NCI-H2029 (cell line): ENCODE measurements at regions not wholly inside any gene's neighbourhood (a gene's known extent, or its start where the extent isn't known, plus 50 kb on each side); places are given as distances from the start of the nearest gene placed in this dataset.
A peak's percentile ranks its signal among the peaks of the same experiment; 100 is the strongest.

Experiments used
- DNase-seq: peaks from one replicate; lab custom pipeline; 2025; lab: John Stamatoyannopoulos, UW

- DNase-seq: no peak
Observed at GRCh38 chr3:124410471-124410870, 319.8 kb upstream of the UMPS start.

GRCh38 chr3:124411728-124412127, 318.5 kb upstream of the UMPS start:
- no peak for DNase-seq

DNA sequence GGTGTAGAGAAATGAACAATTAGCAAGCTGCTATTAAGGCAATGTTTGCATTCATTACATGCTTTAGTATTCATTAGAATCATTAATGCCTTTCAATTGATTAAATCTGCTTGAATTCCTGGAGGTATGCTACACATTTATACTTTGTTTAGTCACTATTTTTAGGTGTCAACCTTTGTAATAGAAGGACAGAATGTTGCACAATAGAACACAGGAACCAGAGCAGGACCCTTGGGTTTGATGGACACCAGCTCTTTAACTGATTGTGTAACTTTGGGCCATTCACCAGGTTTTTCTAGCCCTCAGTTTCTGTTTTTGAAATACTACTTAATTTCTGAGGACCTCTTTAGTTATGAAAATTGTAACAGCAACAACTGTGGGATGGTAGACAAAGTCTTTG, 317.6 kb upstream of the UMPS start:
- DNase-seq: no peak

GRCh38 chr3:124413393-124413792, 316.9 kb upstream of the UMPS start:
- no peak for DNase-seq

DNA sequence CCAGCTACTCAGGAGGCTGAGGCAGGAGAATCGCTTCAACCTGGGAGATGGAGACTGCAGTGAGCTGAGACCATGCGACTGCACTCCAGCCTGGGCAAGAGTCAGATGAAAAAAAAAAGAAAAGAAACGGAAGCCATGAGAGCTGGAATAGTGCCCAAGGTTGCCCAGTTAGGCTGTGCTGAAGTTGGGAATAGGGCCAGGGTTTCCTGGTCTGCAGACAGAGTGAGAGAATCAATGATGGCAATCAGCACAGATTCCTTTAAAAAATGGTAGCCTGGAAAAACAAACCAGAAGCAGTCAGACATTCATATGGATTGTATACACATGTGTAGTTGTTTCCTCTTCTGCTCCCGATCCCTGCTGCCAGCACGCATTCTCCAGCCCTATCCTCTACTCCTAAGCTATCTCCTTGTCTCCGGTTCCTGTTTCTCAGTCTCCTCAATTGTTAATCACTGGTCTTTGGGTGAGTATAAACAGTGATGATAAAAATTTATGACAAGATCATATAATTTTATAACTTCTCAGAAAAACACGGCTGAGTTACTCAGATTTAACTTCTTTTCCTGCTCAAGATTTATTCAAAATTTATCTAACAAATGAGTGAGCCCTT, 316.2 kb upstream of the UMPS start:
- DNase-seq: peak; percentile 39

DNA sequence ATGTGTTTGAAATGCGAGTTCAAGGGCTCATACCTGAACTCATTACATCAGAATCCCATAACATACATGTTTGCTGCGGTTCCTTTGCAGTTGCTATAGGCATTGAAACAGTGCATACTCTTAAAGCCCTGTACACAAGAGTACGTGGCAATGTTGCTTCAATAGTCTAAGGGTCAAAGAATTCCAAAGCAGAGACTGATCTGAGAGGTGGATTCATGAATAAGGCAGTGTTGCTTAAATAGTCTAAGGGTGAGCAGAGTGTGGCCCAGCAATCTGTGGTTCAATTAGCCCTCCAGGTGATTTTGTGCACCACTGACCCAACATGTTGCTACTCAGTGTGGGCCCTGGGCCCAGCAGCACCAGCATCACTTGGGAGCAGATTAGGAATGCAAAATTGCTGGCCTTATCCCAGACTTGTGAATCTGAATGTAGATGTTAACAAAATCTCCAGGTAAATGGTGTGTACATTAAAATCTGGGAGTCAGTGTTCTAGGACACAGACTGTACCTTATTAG, 314.7 kb upstream of the UMPS start:
- DNase-seq: no peak

- DNase-seq: no peak
Observed at GRCh38 chr3:124419303-124419702, 310.9 kb upstream of the UMPS start.

DNA sequence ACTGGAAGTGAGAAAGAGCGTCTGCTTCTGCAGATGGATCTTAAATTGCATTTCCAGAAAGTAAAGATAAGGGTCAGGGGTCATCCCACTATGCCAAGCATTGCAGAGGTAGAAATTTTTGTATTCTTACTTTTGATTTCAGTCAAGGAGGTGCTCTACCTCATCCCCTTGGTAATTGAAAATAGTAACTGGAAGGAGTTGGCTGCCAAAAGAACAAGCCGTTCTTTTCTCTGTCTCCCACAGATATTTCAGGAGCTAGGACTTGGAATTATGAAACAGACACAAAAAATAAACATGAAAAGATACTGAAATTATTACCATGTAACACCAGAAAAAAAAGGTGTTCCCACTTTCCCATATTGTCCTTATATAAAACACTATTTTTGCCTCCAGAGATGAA, 309.9 kb upstream of the UMPS start:
- no peak for DNase-seq

DNA sequence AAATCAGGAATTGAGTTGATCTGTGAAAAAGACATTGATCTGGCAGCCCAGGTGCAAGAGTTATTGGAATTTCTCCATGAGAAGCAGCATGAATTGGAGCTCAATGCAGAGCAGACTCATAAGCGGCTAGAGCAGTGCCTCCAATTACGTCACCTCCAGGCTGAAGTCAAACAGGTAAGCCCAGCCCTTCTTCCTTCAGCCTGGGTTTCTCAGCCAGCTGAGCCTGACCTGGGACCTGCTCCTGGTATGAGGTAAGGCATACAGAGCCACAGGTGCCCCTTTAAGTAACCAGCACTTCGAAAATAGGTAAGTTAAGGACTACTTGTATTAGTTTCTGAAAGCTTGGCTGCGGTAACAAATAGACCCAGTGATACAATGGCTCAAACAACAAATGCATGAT, 307.4 kb upstream of the UMPS start:
- DNase-seq: no peak

DNA sequence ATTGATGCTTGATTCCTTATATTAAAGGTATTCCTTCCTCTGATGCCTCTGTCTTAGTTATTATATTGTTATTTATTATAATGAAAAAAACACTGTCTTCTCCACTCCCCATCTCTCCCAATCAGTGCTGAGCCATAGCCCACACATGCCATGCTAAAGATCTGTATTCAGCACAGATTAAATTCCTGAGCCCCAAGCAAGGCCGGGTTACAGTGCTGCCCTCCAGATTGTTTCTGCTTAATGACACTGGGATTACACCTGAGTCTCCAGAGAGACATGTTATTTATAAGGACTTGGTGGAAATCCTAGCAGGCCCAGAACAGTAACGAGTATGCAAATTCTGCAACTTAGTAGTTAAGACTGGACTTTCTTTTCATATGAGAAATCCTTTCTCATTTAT, 305.9 kb upstream of the UMPS start:
- no peak for DNase-seq

DNA sequence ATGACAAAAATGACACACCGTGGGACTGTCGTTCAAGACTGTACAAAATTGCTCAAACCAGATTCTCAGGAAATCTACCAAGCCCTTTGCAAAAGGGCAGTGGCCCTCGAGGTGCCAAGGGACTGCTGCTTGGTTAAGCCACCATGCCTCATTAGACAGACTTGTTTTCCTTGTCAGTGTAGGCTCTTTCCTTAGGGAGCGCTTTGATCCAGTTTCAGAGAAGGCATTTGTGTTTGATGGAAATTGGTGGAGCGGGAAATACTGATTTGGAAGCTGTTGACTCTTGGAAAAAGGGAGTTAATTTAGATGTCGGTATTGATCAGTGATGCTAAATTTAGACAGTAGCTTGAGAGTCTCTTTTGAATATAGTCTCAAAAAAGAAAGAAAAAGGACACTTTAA, 304.3 kb upstream of the UMPS start:
- no peak for DNase-seq

- DNase-seq: no peak
Observed at GRCh38 chr3:124428372-124429128, 301.7 kb upstream of the UMPS start.

- peak; percentile 92 for DNase-seq
Observed at GRCh38 chr3:124429129-124429815, 301.0 kb upstream of the UMPS start.

DNA sequence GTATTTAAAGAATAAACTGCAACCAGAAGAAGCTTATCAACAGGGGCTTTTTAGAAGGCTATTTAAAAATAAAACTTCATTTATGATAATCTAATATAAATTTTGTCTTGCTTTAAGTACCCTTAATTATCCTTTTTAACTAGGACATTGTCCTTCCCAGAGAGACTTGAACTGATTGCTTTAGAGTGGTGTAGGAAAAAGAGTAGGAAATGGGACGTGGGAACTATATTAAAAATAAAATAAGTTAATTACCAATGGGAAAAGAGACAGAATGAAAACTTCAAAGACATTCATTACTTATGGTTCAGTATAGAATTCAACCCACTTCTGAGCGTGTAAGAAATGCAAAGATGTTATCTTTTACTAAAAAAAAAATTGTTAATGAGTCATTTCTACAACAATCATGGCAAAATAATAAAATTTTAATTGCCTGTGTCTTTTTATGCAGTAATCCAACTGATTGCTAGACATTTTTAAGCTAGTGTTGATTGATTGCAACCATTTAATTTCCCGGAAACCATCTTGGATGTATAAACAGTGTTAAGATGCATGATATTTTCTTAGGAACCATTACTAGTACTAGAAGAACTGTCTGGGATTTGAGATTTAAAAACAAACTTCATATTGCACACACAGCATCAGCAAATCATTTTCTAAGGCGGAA, 298.8 kb upstream of the UMPS start:
- DNase-seq: no peak

- DNase-seq: no peak
Observed at GRCh38 chr3:124434176-124434575, 296.1 kb upstream of the UMPS start.

DNA sequence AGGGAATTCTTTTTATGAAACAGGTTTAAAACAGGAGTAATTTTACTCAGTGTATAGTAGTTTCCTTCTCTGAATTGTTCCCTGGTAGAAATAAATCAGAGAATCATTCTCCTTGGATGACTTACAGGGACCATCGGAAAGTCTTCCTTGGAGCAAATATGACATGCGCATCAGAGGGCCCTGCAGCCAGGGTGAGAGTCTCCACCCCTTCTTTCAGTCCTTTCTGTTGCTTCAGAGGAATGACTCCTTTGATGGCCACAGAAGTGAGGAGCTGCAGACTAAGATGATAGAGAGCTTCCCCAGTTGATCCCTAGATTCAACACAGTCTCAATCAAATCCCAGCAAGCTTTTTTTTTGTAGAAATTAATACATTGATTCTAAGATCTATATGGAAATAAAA, 294.8 kb upstream of the UMPS start:
- DNase-seq: no peak

DNA sequence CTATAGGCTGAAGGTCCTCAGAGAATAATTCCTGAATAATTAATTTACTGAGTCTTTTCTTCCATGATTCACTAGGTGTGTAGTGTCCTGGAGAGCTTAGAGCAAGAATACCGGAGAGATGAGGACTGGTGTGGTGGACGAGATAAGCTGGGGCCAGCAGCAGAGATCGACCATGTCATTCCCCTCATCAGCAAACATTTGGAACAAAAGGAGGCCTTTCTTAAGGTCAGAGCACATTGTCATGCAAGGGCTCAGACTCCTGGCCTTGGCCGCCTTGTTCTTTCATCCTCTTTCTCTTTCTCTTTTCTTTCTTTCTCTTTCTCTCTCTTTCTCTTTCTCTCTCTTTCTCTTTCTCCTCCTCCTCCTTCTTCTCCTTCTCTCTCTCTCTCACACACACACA, 291.4 kb upstream of the UMPS start:
- no peak for DNase-seq

DNA sequence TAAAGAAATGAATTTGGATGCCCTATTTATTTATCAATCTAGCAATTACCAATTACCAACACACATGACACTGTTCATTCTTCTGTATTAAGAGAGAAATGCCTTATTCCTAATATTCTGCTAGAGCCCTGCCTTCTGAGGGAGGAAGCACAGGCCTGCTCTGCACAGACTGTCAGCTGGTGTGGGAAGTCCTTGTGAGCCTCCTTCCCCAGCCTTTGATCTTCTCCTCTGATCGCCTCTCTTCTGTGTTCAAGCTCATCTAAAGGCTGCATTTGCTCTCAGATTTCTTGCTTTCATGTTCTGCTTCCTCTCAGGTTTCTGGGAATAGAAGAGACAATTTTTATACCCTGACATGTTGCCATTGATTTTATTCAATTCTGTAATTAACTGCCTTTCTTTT, 290.6 kb upstream of the UMPS start:
- DNase-seq: no peak

- no peak for DNase-seq
Observed at GRCh38 chr3:124441766-124442165, 288.5 kb upstream of the UMPS start.

GRCh38 chr3:124442463-124442862, 287.8 kb upstream of the UMPS start:
- no peak for DNase-seq

GRCh38 chr3:124443446-124443845, 286.8 kb upstream of the UMPS start:
- DNase-seq: no peak

DNA sequence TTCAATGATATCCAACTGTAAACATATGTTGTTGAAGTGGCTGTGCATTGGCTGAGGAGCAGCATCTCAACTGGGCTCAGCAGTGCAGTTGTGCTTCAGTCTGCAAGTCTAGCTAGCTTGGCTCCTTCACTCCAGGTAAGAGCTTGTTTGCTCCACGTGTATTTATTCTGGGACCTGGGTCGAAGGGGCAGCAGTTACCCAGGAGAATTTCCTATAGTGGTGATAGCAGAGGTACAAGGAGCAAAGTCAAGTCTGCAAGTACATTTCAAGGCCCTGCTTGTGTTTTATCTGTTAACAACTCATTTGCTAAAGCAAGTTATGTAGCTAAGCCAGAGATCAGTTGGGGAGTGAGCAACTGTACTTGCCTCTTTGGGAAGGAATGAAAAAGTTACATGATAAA, 286.2 kb upstream of the UMPS start:
- no peak for DNase-seq

DNA sequence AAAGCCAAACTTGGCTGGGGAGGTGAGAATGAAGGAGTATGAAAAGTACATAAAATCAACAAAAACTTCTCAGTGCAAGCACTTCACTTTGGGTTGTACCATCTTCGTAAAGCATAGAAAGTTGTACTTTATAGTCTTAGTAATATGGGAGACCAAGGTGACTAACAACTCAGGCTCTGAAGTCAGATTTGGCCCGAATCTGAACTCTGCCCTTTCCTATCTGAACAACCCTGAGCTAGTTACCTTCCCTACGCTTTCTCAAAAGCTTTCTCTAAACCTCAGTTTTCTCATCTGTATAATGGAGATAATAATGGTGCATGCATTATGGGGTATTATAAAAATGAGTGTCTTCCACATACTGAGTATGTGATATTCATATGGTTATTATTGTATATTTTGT, 285.4 kb upstream of the UMPS start:
- DNase-seq: no peak
